COLO829 (cell line): ENCODE measurements at regions not wholly inside any gene's neighbourhood (a gene's known extent, or its start where the extent isn't known, plus 50 kb on each side); places are given as distances from the start of the nearest gene placed in this dataset.
"Not testable (repeated sequence)": the region's sequence is repeated elsewhere in the genome, so short reads cannot be mapped to it uniquely, and the experiment has no call there.

Experiments
- DNase-seq: peaks from one replicate; pipeline ENCODE4 v3.0.0; 2012; ENCODE audit warnings: low spot score

GRCh38 chr2:209162129-209162528, 261.7 kb upstream of the MAP2 start:
- DNase-seq, result no peak

GRCh38 chr2:209181984-209182383, 241.9 kb upstream of the MAP2 start:
- no peak for DNase-seq

GRCh38 chr2:209186886-209187285, 237.0 kb upstream of the MAP2 start:
- not testable (repeated sequence) for DNase-seq

GRCh38 chr2:209189893-209190292, 234.0 kb upstream of the MAP2 start:
- no peak for DNase-seq

GRCh38 chr2:209191139-209191538, 232.7 kb upstream of the MAP2 start:
- DNase-seq, result no peak

- no peak for DNase-seq
These were observed 229.1 kb upstream of the MAP2 start for GRCh38 chr2:209194717-209195116.

- peak; percentile 18 for DNase-seq
These were observed 215.6 kb upstream of the MAP2 start for GRCh38 chr2:209208211-209208610.

- DNase-seq, result no peak
These were observed 213.9 kb upstream of the MAP2 start for GRCh38 chr2:209209943-209210342.

- DNase-seq, result no peak
These were observed 193.3 kb upstream of the MAP2 start for GRCh38 chr2:209230560-209230959.

- DNase-seq, result peak; percentile 7
These were observed 187.5 kb upstream of the MAP2 start for GRCh38 chr2:209236377-209236776.

GRCh38 chr2:209238765-209239584, 184.9 kb upstream of the MAP2 start:
- no peak for DNase-seq

- no peak for DNase-seq
These were observed 184.3 kb upstream of the MAP2 start for GRCh38 chr2:209239585-209239938.

- no peak for DNase-seq
These were observed 183.6 kb upstream of the MAP2 start for GRCh38 chr2:209240204-209240603.

- DNase-seq, result no peak
These were observed 170.3 kb upstream of the MAP2 start for GRCh38 chr2:209253544-209253943.

- DNase-seq, result no peak
These were observed 164.1 kb upstream of the MAP2 start for GRCh38 chr2:209259767-209260166.

- DNase-seq, result no peak
These were observed 163.6 kb upstream of the MAP2 start for GRCh38 chr2:209260281-209260680.

GRCh38 chr2:209261366-209262053, 162.3 kb upstream of the MAP2 start:
- DNase-seq, result not testable (repeated sequence)

- DNase-seq, result no peak
These were observed 154.8 kb upstream of the MAP2 start for GRCh38 chr2:209269024-209269423.

GRCh38 chr2:209276000-209276399, 147.8 kb upstream of the MAP2 start:
- DNase-seq, result no peak

- no peak for DNase-seq
These were observed 146.4 kb upstream of the MAP2 start for GRCh38 chr2:209277444-209277843.

- no peak for DNase-seq
These were observed 125.2 kb upstream of the MAP2 start for GRCh38 chr2:209298601-209299000.

GRCh38 chr2:209299478-209299877, 124.4 kb upstream of the MAP2 start:
- not testable (repeated sequence) for DNase-seq

GRCh38 chr2:209300766-209301165, 123.1 kb upstream of the MAP2 start:
- DNase-seq, result not testable (repeated sequence)

- DNase-seq, result no peak
These were observed 118.8 kb upstream of the MAP2 start for GRCh38 chr2:209305026-209305425.
